ENCODE measurements at regions not wholly inside any gene's neighbourhood (a gene's known extent, or its start where the extent isn't known, plus 50 kb on each side); places are given as distances from the start of the nearest gene placed in this dataset.

DNA sequence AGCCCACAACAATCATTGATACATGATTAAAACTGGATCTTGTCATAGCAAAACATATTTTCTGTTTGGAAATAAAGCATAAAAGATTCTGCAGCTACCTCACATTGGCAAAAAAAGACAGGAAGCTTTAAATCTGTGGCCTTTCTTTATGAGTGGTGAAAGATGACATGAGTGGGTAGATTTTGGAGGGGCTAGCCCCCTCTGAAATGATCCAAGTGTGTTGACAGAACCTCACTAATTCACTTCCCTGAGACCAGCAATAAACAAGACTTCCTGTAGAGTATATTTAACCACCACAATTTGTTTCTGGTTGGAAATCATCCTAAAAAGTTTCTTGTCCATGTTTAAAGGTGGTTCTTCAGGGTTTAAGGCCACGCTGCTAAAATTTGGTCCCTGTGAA, 530.8 kb downstream of the SPATA31D1 start:
- WGBS, 2 donors (ENCODE audit: extremely low coverage in 2 of 2, insufficient read length in 2 of 2, insufficient replicate concordance in 1 of 2), result no CpG with 5 or more reads among the region's 1 CpG
- Histone ChIP-seq H3K79me1 (ENCODE audit: low read depth, low read length) (no peaks in the 10 kb centered on the region), H3K9ac (ENCODE audit: low read depth, low read length, poor library complexity) (no peak overlapping the region), H2BK120ac (ENCODE audit: low read depth, low read length) (no peak overlapping the region), H3K4me1 (ENCODE audit: control insufficient read depth in 2 of 2, insufficient read depth in 1 of 2, low read depth in 1 of 2, low read length in 2 of 2) (no peaks in the 10 kb centered on the region), H3K9me3 (replicated peaks in 1 of 2; ENCODE audit: control insufficient read depth in 2 of 2, insufficient read depth in 1 of 2, low read depth in 1 of 2, low read length in 2 of 2) (no peaks in the 10 kb centered on the region), H3K36me3 (replicated peaks in 1 of 2; ENCODE audit: control insufficient read depth in 2 of 2, insufficient read depth in 2 of 2, low read length in 2 of 2) (no peaks in the 10 kb centered on the region), H3K18ac (ENCODE audit: low read length) (no peak overlapping the region), H2BK12ac (ENCODE audit: low read length) (no peak overlapping the region), H2AFZ (ENCODE audit: low read length) (no peak overlapping the region), H2AK5ac (ENCODE audit: low read depth, low read length) (no peak overlapping the region), H4K91ac (ENCODE audit: low read depth, low read length, poor library complexity) (no peak overlapping the region), H3K23ac (ENCODE audit: low read depth, low read length, poor library complexity) (no peak overlapping the region), H3K4me3 (ENCODE audit: low read length in 2 of 2) (no peak overlapping the region), H2BK5ac (ENCODE audit: low read length) (no peak overlapping the region), H3K4ac (ENCODE audit: low read length) (no peak overlapping the region), H3K4me2 (ENCODE audit: insufficient read depth, low read length, poor library complexity, severe bottlenecking) (no peak overlapping the region), H2BK15ac (ENCODE audit: low read length) (no peak overlapping the region), H3K27me3 (ENCODE audit: control insufficient read depth in 3 of 3, insufficient read depth in 3 of 3, low read depth in 1 of 3, low read length in 3 of 3) (no peaks in the 10 kb centered on the region), H3K14ac (ENCODE audit: low read length) (no peak overlapping the region), H4K8ac (ENCODE audit: low read depth, low read length) (no peak overlapping the region), H3K27ac (replicated peaks; ENCODE audit: low read length) (no peak overlapping the region)
- DNase-seq (ENCODE audit: low spot score), result no peak

DNA sequence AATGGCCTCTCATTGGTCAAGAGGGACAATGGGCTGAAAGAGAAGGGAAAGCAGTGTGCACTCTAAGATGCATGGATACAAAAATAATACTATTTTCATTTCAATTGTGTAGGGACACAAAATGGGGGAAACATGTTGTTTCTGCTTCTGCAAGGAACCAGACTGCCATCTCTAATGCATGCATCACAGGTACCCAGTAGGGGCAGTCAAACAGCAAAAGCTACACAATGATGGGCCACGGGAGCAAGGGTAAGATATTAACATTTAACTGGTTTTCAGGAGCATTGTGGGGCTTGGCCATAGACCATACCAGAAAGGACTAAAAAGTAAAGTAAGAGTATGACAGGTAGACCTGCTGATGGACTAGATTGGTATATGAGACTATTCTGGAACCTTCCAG, 535.8 kb downstream of the SPATA31D1 start:
- H3K4me1 ChIP-seq (ENCODE audit: control insufficient read depth in 2 of 2, insufficient read depth in 1 of 2, low read depth in 1 of 2, low read length in 2 of 2), result no peaks in the 10 kb centered on the region
- H2BK120ac ChIP-seq (ENCODE audit: low read depth, low read length), result no peak overlapping the region
- H3K18ac ChIP-seq (ENCODE audit: low read length), result no peak overlapping the region
- WGBS, 2 donors (ENCODE audit: extremely low coverage in 2 of 2, insufficient read length in 2 of 2, insufficient replicate concordance in 1 of 2), result no CpG with 5 or more reads among the region's 1 CpG
- H3K79me1 ChIP-seq (ENCODE audit: low read depth, low read length), result no peaks in the 10 kb centered on the region
- peaks cover 0 to 3% of the 10 kb centered on the region in 2 donors for H3K9me3 ChIP-seq (replicated peaks in 1 of 2; ENCODE audit: control insufficient read depth in 2 of 2, insufficient read depth in 1 of 2, low read depth in 1 of 2, low read length in 2 of 2)
- H3K36me3 ChIP-seq (replicated peaks in 1 of 2; ENCODE audit: control insufficient read depth in 2 of 2, insufficient read depth in 2 of 2, low read length in 2 of 2), result no peaks in the 10 kb centered on the region
- H3K9ac ChIP-seq (ENCODE audit: low read depth, low read length, poor library complexity), result no peak overlapping the region
- H2BK5ac ChIP-seq (ENCODE audit: low read length), result no peak overlapping the region
- H2AK5ac ChIP-seq (ENCODE audit: low read depth, low read length), result no peak overlapping the region
- H2BK12ac ChIP-seq (ENCODE audit: low read length), result no peak overlapping the region
- no peak for DNase-seq (ENCODE audit: low spot score)
- H4K91ac ChIP-seq (ENCODE audit: low read depth, low read length, poor library complexity), result no peak overlapping the region
- no peak overlapping the region for H3K23ac ChIP-seq (ENCODE audit: low read depth, low read length, poor library complexity)
- no peak overlapping the region for H3K4me2 ChIP-seq (ENCODE audit: insufficient read depth, low read length, poor library complexity, severe bottlenecking)
- no peak overlapping the region for H2AFZ ChIP-seq (ENCODE audit: low read length)
- no peaks in the 10 kb centered on the region for H3K27me3 ChIP-seq (ENCODE audit: control insufficient read depth in 3 of 3, insufficient read depth in 3 of 3, low read depth in 1 of 3, low read length in 3 of 3)
- no peak overlapping the region for H2BK15ac ChIP-seq (ENCODE audit: low read length)
- no peak overlapping the region for H3K4me3 ChIP-seq (ENCODE audit: low read length in 2 of 2)
- no peak overlapping the region for H3K4ac ChIP-seq (ENCODE audit: low read length)
- no peak overlapping the region for H3K27ac ChIP-seq (replicated peaks; ENCODE audit: low read length)
- H3K14ac ChIP-seq (ENCODE audit: low read length), result no peak overlapping the region
- H4K8ac ChIP-seq (ENCODE audit: low read depth, low read length), result no peak overlapping the region

DNA sequence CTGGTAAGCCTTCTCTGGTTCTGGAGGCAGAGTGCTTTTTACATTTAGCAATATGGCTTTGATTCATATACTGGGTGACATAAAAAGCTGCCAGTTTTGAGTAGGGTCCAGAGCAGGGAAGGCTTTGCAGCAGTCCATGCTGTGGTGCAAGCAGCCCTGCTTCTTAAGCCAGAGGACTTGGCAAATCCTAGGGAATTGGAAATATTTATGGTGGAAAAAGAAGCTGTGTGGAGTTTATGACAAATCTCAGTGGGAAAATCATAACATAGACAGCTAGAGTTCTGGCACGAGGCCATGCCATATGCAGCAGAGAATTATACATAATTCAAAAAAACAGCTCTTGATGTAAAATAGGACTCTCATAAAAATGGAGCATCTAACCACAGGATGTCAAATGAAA, 536.4 kb downstream of the RASEF start:
- no peak overlapping the region for H2BK15ac ChIP-seq (ENCODE audit: low read length)
- no peak overlapping the region for H2AK5ac ChIP-seq (ENCODE audit: low read depth, low read length)
- H3K14ac ChIP-seq (ENCODE audit: low read length), result no peak overlapping the region
- no peaks in the 10 kb centered on the region for H3K4me1 ChIP-seq (ENCODE audit: control insufficient read depth in 2 of 2, insufficient read depth in 1 of 2, low read depth in 1 of 2, low read length in 2 of 2)
- no peak overlapping the region for H3K18ac ChIP-seq (ENCODE audit: low read length)
- no peak overlapping the region for H2BK12ac ChIP-seq (ENCODE audit: low read length)
- no peak overlapping the region for H2BK120ac ChIP-seq (ENCODE audit: low read depth, low read length)
- DNase-seq (ENCODE audit: low spot score), result no peak
- no peak overlapping the region for H3K23ac ChIP-seq (ENCODE audit: low read depth, low read length, poor library complexity)
- H3K9me3 ChIP-seq (replicated peaks in 1 of 2; ENCODE audit: control insufficient read depth in 2 of 2, insufficient read depth in 1 of 2, low read depth in 1 of 2, low read length in 2 of 2), result peaks cover 0 to 3% of the 10 kb centered on the region in 2 donors
- H3K4ac ChIP-seq (ENCODE audit: low read length), result no peak overlapping the region
- H3K4me3 ChIP-seq (ENCODE audit: low read length in 2 of 2), result no peak overlapping the region
- H3K27ac ChIP-seq (replicated peaks; ENCODE audit: low read length), result no peak overlapping the region
- no peak overlapping the region for H4K91ac ChIP-seq (ENCODE audit: low read depth, low read length, poor library complexity)
- H3K36me3 ChIP-seq (replicated peaks in 1 of 2; ENCODE audit: control insufficient read depth in 2 of 2, insufficient read depth in 2 of 2, low read length in 2 of 2), result no peaks in the 10 kb centered on the region
- no peaks in the 10 kb centered on the region for H3K79me1 ChIP-seq (ENCODE audit: low read depth, low read length)
- H3K27me3 ChIP-seq (ENCODE audit: control insufficient read depth in 3 of 3, insufficient read depth in 3 of 3, low read depth in 1 of 3, low read length in 3 of 3), result no peaks in the 10 kb centered on the region
- H2BK5ac ChIP-seq (ENCODE audit: low read length), result no peak overlapping the region
- no peak overlapping the region for H3K4me2 ChIP-seq (ENCODE audit: insufficient read depth, low read length, poor library complexity, severe bottlenecking)
- no peak overlapping the region for H3K9ac ChIP-seq (ENCODE audit: low read depth, low read length, poor library complexity)
- no CpG with 5 or more reads among the region's 1 CpG for WGBS, 2 donors (ENCODE audit: extremely low coverage in 2 of 2, insufficient read length in 2 of 2, insufficient replicate concordance in 1 of 2)
- no peak overlapping the region for H4K8ac ChIP-seq (ENCODE audit: low read depth, low read length)
- no peak overlapping the region for H2AFZ ChIP-seq (ENCODE audit: low read length)

DNA sequence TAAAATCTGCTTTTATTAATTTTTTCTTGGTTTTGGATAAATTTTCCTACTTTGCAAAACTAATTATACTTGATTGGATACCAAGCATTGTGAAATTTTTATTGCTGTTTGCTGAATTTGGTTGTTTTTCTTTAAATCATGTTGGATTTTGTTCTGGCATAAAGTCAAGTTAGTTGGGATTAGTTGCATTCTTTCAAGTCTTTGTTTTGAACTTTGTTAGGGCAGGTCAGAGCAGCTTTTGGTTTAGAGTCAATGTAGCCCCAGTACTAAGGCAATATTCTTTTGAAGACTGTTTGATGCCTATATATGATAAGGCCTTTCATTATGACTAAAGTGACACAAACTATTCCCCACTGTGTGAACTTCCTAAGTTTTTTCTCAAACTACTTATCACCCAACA, 531.1 kb downstream of the RASEF start:
- H3K4me1 ChIP-seq (ENCODE audit: control insufficient read depth in 2 of 2, insufficient read depth in 1 of 2, low read depth in 1 of 2, low read length in 2 of 2), result no peaks in the 10 kb centered on the region
- H3K27ac ChIP-seq (replicated peaks; ENCODE audit: low read length), result no peak overlapping the region
- no peak overlapping the region for H2BK120ac ChIP-seq (ENCODE audit: low read depth, low read length)
- peaks cover 0 to 3% of the 10 kb centered on the region in 2 donors for H3K9me3 ChIP-seq (replicated peaks in 1 of 2; ENCODE audit: control insufficient read depth in 2 of 2, insufficient read depth in 1 of 2, low read depth in 1 of 2, low read length in 2 of 2)
- H3K4ac ChIP-seq (ENCODE audit: low read length), result no peak overlapping the region
- no peak overlapping the region for H2AK5ac ChIP-seq (ENCODE audit: low read depth, low read length)
- no peak overlapping the region for H3K9ac ChIP-seq (ENCODE audit: low read depth, low read length, poor library complexity)
- no peak overlapping the region for H4K8ac ChIP-seq (ENCODE audit: low read depth, low read length)
- no peak overlapping the region for H3K18ac ChIP-seq (ENCODE audit: low read length)
- H3K23ac ChIP-seq (ENCODE audit: low read depth, low read length, poor library complexity), result no peak overlapping the region
- H2BK15ac ChIP-seq (ENCODE audit: low read length), result no peak overlapping the region
- H3K14ac ChIP-seq (ENCODE audit: low read length), result no peak overlapping the region
- no peaks in the 10 kb centered on the region for H3K79me1 ChIP-seq (ENCODE audit: low read depth, low read length)
- H3K4me2 ChIP-seq (ENCODE audit: insufficient read depth, low read length, poor library complexity, severe bottlenecking), result no peak overlapping the region
- H2BK5ac ChIP-seq (ENCODE audit: low read length), result no peak overlapping the region
- no peak overlapping the region for H2BK12ac ChIP-seq (ENCODE audit: low read length)
- H4K91ac ChIP-seq (ENCODE audit: low read depth, low read length, poor library complexity), result no peak overlapping the region
- no peak for DNase-seq (ENCODE audit: low spot score)
- no peaks in the 10 kb centered on the region for H3K36me3 ChIP-seq (replicated peaks in 1 of 2; ENCODE audit: control insufficient read depth in 2 of 2, insufficient read depth in 2 of 2, low read length in 2 of 2)
- no peaks in the 10 kb centered on the region for H3K27me3 ChIP-seq (ENCODE audit: control insufficient read depth in 3 of 3, insufficient read depth in 3 of 3, low read depth in 1 of 3, low read length in 3 of 3)
- no peak overlapping the region for H3K4me3 ChIP-seq (ENCODE audit: low read length in 2 of 2)
- H2AFZ ChIP-seq (ENCODE audit: low read length), result no peak overlapping the region
